Gastroesophageal sphincter (tissue), 3 donors: ENCODE measurements at regions not wholly inside any gene's neighbourhood (a gene's known extent, or its start where the extent isn't known, plus 50 kb on each side); places are given as distances from the start of the nearest gene placed in this dataset.

Source experiments
- EP300 ChIP-seq: sonication (generic); formaldehyde crosslinking; IDR thresholded peaks from one replicate; pipeline ENCODE4 v1.6.1; 2017; ENCODE audit warnings: antibody characterized with exemption, mild to moderate bottlenecking
- POLR2A ChIP-seq, 2 donors: fragments of 450-650 bp; IDR thresholded peaks; one replicate each; pipeline ENCODE4 v1.6.1; 2017; ENCODE audit warnings: antibody characterized with exemption in 2 of 2, mild to moderate bottlenecking in 2 of 2, moderate library complexity in 1 of 2
- POLR2AphosphoS5 ChIP-seq: sonication (generic); formaldehyde crosslinking; IDR thresholded peaks from one replicate; pipeline ENCODE4 v1.6.1; 2017; ENCODE audit warnings: antibody characterized with exemption
- TF ChIP-seq, protein P1 (sequence below), 4 experiments: fragments of 200-600 bp in 2 of 4; fragments of 450-650 bp in 2 of 4; sonication (generic) in 1 of 4; IDR thresholded peaks; one replicate each; pipeline ENCODE4 v1.5.1; 2017 to 2019; ENCODE audit warnings: antibody characterized with exemption in 4 of 4, mild to moderate bottlenecking in 2 of 4, moderate library complexity in 2 of 4

DNA sequence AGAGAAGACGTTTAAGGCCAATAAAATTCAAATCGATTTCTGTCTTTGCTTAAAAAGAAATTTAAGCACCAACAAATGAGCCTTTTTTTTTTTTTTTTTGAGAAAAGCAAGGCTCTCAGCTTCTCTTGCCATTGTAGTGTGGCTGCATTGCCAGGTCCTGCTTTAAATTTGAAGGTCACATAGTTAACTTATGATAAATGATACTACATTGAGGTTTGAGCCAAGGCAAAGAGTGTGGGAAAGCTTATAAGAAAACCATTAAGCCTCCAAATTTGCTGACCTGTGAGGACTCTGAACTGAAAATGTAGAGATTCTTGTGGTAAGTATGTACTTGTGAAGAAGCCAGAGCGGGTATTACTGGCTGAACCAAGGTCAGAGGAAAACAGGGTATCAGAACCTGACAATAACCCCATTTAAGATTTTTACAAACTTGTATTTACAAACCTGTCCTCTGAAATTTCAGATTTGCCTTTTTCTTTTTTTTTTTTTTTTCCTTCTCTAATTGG lies 519.7 kb upstream of the RGMA start:
- TF ChIP-seq POLR2A (IDR thresholded peaks at IDR 0.05): no peak
- TF ChIP-seq, protein P1, sequence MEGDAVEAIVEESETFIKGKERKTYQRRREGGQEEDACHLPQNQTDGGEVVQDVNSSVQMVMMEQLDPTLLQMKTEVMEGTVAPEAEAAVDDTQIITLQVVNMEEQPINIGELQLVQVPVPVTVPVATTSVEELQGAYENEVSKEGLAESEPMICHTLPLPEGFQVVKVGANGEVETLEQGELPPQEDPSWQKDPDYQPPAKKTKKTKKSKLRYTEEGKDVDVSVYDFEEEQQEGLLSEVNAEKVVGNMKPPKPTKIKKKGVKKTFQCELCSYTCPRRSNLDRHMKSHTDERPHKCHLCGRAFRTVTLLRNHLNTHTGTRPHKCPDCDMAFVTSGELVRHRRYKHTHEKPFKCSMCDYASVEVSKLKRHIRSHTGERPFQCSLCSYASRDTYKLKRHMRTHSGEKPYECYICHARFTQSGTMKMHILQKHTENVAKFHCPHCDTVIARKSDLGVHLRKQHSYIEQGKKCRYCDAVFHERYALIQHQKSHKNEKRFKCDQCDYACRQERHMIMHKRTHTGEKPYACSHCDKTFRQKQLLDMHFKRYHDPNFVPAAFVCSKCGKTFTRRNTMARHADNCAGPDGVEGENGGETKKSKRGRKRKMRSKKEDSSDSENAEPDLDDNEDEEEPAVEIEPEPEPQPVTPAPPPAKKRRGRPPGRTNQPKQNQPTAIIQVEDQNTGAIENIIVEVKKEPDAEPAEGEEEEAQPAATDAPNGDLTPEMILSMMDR (IDR thresholded peaks at IDR 0.05): no peak
- no peak for TF ChIP-seq POLR2AphosphoS5
- TF ChIP-seq EP300: no peak
